Endodermal cell (in vitro differentiated cells): ENCODE measurements at regions not wholly inside any gene's neighbourhood (a gene's known extent, or its start where the extent isn't known, plus 50 kb on each side); places are given as distances from the start of the nearest gene placed in this dataset.

Experiments used
- DNase-seq: peaks from one replicate; pipeline ENCODE4 v3.0.0-alpha.2; 2017
- H3K27ac ChIP-seq: 2 replicates; pipeline ENCODE4 v1.5.1; 2013; ENCODE audit warnings: mild to moderate bottlenecking, low read depth, low read length, moderate library complexity
- H3K27me3 ChIP-seq: 2 replicates; pipeline ENCODE4 v1.6.1; 2013; ENCODE audit warnings: mild to moderate bottlenecking, low read length, moderate library complexity; ENCODE audit not compliant: insufficient read depth, control insufficient read depth, poor library complexity, severe bottlenecking
- H3K36me3 ChIP-seq: 2 replicates; pipeline ENCODE4 v1.7.0; 2013; ENCODE audit warnings: mild to moderate bottlenecking, low read length, moderate library complexity; ENCODE audit not compliant: control insufficient read depth, insufficient read depth
- H3K4me1 ChIP-seq: one replicate; pipeline ENCODE4 v1.7.0; 2013; ENCODE audit warnings: low read length; ENCODE audit not compliant: control insufficient read depth, insufficient read depth
- H3K4me3 ChIP-seq: 2 replicates; pipeline ENCODE4 v1.5.1; 2013; ENCODE audit warnings: mild to moderate bottlenecking, low read length, moderate library complexity
- H3K9ac ChIP-seq: 2 replicates; pipeline ENCODE4 v1.6.1; 2013; ENCODE audit warnings: mild to moderate bottlenecking, low read length, moderate library complexity; ENCODE audit not compliant: poor library complexity, severe bottlenecking; ENCODE audit errors: extremely low read depth
- H3K9me3 ChIP-seq: 2 replicates; pipeline ENCODE4 v1.6.1; 2013; ENCODE audit warnings: mild to moderate bottlenecking, low read length, moderate library complexity; ENCODE audit not compliant: control insufficient read depth
- H3K27ac Mint-ChIP-seq: 2 replicates; pipeline ENCODE4 v1.8.0; 2020; ENCODE audit warnings: mixed read lengths
- H3K27me3 Mint-ChIP-seq: 2 replicates; pipeline ENCODE4 v1.8.0; 2021; ENCODE audit warnings: mild to moderate bottlenecking, mixed read lengths; ENCODE audit not compliant: insufficient read depth
- H3K36me3 Mint-ChIP-seq: 2 replicates; pipeline ENCODE4 v1.8.0; 2020; ENCODE audit warnings: low read depth, mixed read lengths
- H3K4me1 Mint-ChIP-seq: 2 replicates; pipeline ENCODE4 v1.8.0; 2020; ENCODE audit warnings: mixed read lengths
- H3K4me3 Mint-ChIP-seq: 2 replicates; pipeline ENCODE4 v1.8.0; 2020; ENCODE audit warnings: mild to moderate bottlenecking, moderate library complexity, mixed read lengths
- H3K9me3 Mint-ChIP-seq: 2 replicates; pipeline ENCODE4 v1.8.0; 2020; ENCODE audit warnings: mild to moderate bottlenecking, mixed read lengths
- WGBS, 2 experiments: methylation state at CpG; one replicate each; pipeline versions ENCODE4 v1.1.5 to v1.1.7; 2013; ENCODE audit warnings: missing lambda C conversion rate in 2 of 2, mixed read lengths in 1 of 2; ENCODE audit not compliant: insufficient coverage in 1 of 2, insufficient read length in 1 of 2; 5-methylcytosine and 5-hydroxymethylcytosine counted together
- TF ChIP-seq, protein P1 (sequence below): fragments of 200-600 bp; sonication (generic); conservative IDR thresholded peaks from 2 replicates; pipeline ENCODE4 v1.5.0; 2021; ENCODE audit warnings: antibody characterized with exemption, mild to moderate bottlenecking

DNA sequence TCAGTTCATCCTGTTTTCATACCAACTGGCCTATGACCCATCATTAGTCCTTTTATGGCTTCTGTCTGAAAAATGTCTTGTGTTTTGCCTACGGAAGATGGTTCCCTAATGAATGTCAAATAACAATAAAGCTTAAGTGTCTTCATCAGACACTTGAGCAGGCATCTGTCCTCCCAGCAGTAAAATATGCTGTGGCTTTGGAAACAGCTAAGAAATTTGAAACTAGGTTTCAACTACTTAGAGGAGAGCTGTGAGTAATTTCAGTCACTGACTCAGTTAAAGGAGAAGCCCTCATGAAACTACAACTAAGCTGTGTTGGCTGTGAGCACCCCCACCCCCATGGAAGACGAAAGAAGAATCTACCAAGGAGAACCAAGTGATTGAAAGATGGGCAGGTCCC is 409.4 kb upstream of the PPP2R3A start:
- Histone ChIP-seq H3K4me3 (no peak overlapping the region), H3K9ac (no peak overlapping the region), H3K36me3 (no peaks in the 10 kb centered on the region), H3K27ac (no peak overlapping the region), H3K27me3 (no peaks in the 10 kb centered on the region), H3K4me1 (no peaks in the 10 kb centered on the region), H3K9me3 (no peaks in the 10 kb centered on the region)
- Mint-ChIP-seq H3K9me3 (no peaks in the 10 kb centered on the region), H3K27ac (no peak overlapping the region), H3K4me3 (no peak overlapping the region), H3K27me3 (peaks cover 2% of the 10 kb centered on the region), H3K4me1 (peaks cover 6% of the 10 kb centered on the region), H3K36me3 (no peaks in the 10 kb centered on the region)
- 76 to 92% methylated on average over 2 of the region's 2 CpGs for WGBS, 2 experiments
- TF ChIP-seq, protein P1, sequence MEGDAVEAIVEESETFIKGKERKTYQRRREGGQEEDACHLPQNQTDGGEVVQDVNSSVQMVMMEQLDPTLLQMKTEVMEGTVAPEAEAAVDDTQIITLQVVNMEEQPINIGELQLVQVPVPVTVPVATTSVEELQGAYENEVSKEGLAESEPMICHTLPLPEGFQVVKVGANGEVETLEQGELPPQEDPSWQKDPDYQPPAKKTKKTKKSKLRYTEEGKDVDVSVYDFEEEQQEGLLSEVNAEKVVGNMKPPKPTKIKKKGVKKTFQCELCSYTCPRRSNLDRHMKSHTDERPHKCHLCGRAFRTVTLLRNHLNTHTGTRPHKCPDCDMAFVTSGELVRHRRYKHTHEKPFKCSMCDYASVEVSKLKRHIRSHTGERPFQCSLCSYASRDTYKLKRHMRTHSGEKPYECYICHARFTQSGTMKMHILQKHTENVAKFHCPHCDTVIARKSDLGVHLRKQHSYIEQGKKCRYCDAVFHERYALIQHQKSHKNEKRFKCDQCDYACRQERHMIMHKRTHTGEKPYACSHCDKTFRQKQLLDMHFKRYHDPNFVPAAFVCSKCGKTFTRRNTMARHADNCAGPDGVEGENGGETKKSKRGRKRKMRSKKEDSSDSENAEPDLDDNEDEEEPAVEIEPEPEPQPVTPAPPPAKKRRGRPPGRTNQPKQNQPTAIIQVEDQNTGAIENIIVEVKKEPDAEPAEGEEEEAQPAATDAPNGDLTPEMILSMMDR, result no peak
- DNase-seq, result no peak

DNA sequence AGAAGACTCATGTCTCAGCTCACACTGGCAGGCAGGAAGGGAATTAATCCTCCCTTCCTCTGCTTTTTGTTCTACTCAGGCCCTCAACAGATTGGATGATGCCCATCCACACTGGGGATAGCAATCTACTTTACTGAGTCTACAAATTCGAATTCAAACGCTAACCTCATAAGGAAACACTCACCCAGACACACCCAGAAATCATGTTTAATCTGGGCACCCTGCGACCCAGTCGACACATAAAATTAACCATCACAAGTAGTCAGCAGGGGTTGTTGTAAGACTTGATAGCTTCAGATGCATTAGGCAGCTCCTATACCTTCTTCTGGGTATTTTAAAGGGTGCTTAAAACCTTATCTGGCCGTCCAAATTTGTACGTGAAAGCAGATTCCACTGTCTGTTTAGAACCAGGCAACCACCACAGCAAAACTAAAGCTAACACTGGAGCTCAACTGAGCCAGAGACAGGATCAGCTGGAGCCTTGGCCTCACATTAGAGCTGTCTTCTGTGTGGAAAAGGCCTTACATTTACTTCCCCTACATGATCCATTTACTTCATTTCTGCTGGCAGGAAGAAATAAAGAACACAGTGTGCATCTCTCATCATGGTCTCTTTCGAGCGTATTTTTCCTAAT is 407.3 kb upstream of the PPP2R3A start:
- no peaks in the 10 kb centered on the region for H3K9me3 ChIP-seq
- no peak overlapping the region for H3K27ac ChIP-seq
- no peak overlapping the region for H3K27ac Mint-ChIP-seq
- no peaks in the 10 kb centered on the region for H3K36me3 Mint-ChIP-seq
- peaks cover 6% of the 10 kb centered on the region for H3K4me1 Mint-ChIP-seq
- TF ChIP-seq, protein P1, result no peak
- no peaks in the 10 kb centered on the region for H3K36me3 ChIP-seq
- no peak for DNase-seq
- H3K27me3 Mint-ChIP-seq, result peaks cover 2% of the 10 kb centered on the region
- no peaks in the 10 kb centered on the region for H3K9me3 Mint-ChIP-seq
- no peak overlapping the region for H3K9ac ChIP-seq
- H3K4me3 Mint-ChIP-seq, result no peak overlapping the region
- 92 to 100% methylated on average over 4 to 8 of the region's 8 CpGs for WGBS, 2 experiments
- H3K4me3 ChIP-seq, result no peak overlapping the region
- H3K27me3 ChIP-seq, result no peaks in the 10 kb centered on the region
- H3K4me1 ChIP-seq, result no peaks in the 10 kb centered on the region

DNA sequence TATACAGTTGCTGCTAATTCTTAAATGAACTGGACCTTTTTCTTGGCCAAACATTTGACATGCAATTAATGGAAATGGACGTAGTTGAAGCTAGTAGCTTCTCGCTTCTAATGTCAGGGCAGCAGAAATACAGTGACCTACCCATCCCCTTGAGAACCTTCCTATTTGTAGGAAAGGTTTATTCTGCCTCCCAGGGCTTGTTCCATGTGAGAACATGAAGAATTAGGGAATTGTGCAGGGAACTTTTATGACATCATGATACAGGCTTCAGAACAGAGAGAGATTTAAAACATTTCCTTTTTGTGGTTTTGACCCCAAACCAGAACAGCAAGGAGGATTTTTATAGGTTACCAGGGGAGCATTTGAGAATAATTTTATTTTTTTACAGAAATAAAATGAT is 406.6 kb upstream of the PPP2R3A start:
- Mint-ChIP-seq H3K27me3 (peaks cover 6% of the 10 kb centered on the region), H3K4me1 (peaks cover 6% of the 10 kb centered on the region), H3K9me3 (no peaks in the 10 kb centered on the region), H3K36me3 (no peaks in the 10 kb centered on the region), H3K4me3 (no peak overlapping the region), H3K27ac (no peak overlapping the region)
- Histone ChIP-seq H3K27ac (no peak overlapping the region), H3K4me1 (no peaks in the 10 kb centered on the region), H3K9ac (no peak overlapping the region), H3K36me3 (no peaks in the 10 kb centered on the region), H3K4me3 (no peak overlapping the region), H3K9me3 (no peaks in the 10 kb centered on the region), H3K27me3 (no peaks in the 10 kb centered on the region)
- TF ChIP-seq, protein P1, result no peak
- DNase-seq, result no peak
- 78 to 100% methylated on average over 1 to 2 of the region's 2 CpGs for WGBS, 2 experiments
